Calu3 (cell line): ENCODE measurements at regions not wholly inside any gene's neighbourhood (a gene's known extent, or its start where the extent isn't known, plus 50 kb on each side); places are given as distances from the start of the nearest gene placed in this dataset.

Source experiments
- BruUV-seq: library from RNA; stranded (reverse); fragments of 400-500 nt; replicated peaks from 2 replicates; lab custom pipeline; 2021; lab: Mats Ljungman, UMichigan
- CTCF ChIA-PET: fragments of 300-600 bp; sonication (Branson Sonifier 250); formaldehyde crosslinking; loops from one replicate; lab custom pipeline; 2022; ENCODE audit warnings: antibody characterized with exemption; lab: Charles Lee
- DNase-seq: peaks from one replicate; pipeline ENCODE4 v3.0.0; 2022
- H3K27ac Mint-ChIP-seq: one replicate; pipeline ENCODE4 v1.8.0; 2022; ENCODE audit warnings: mixed read lengths; ENCODE audit not compliant: unreplicated experiment
- H3K27me3 Mint-ChIP-seq: one replicate; pipeline ENCODE4 v1.8.0; 2022; ENCODE audit warnings: mixed read lengths; ENCODE audit not compliant: unreplicated experiment
- H3K36me3 Mint-ChIP-seq: one replicate; pipeline ENCODE4 v1.8.0; 2022; ENCODE audit warnings: mild to moderate bottlenecking, moderate library complexity, mixed read lengths; ENCODE audit not compliant: insufficient read depth, unreplicated experiment
- H3K4me1 Mint-ChIP-seq: one replicate; pipeline ENCODE4 v1.8.0; 2022; ENCODE audit warnings: mild to moderate bottlenecking, low read depth, mixed read lengths; ENCODE audit not compliant: unreplicated experiment
- H3K4me3 Mint-ChIP-seq: one replicate; pipeline ENCODE4 v1.8.0; 2022; ENCODE audit warnings: mild to moderate bottlenecking, low read depth, moderate library complexity, mixed read lengths; ENCODE audit not compliant: unreplicated experiment
- H3K9me3 Mint-ChIP-seq: one replicate; pipeline ENCODE4 v1.8.0; 2022; ENCODE audit warnings: low read depth, mixed read lengths; ENCODE audit not compliant: unreplicated experiment
- CTCF ChIP-seq: fragments of 200-600 bp; IDR thresholded peaks from one replicate; pipeline ENCODE4 v1.8.0; 2022; ENCODE audit warnings: antibody characterized with exemption; ENCODE audit not compliant: unreplicated experiment
- intact Hi-C: fragments of 100-400 bp; cut with micrococcal nuclease; formaldehyde crosslinking; loops from one replicate; pipeline ENCODE4 v1.10.0; 2022; ENCODE audit not compliant: unreplicated experiment

- peaks cover 39% of the 10 kb centered on the region for H3K27me3 Mint-ChIP-seq
- no peak for TF ChIP-seq CTCF
- no peaks in the 10 kb centered on the region for H3K9me3 Mint-ChIP-seq
- no peak overlapping the region for H3K4me3 Mint-ChIP-seq
- H3K4me1 Mint-ChIP-seq = no peaks in the 10 kb centered on the region
- no peak overlapping the region for H3K27ac Mint-ChIP-seq
- H3K36me3 Mint-ChIP-seq = no peaks in the 10 kb centered on the region
- CTCF ChIA-PET = no interaction called here
- no TSS peak for BruUV-seq
- intact Hi-C loops = no loop called here
- no peak for DNase-seq
These were observed 291.7 kb upstream of the DDHD1 start for GRCh38 chr14:53444677-53445312.

GRCh38 chr14:53441789-53442188 lies 288.7 kb upstream of the DDHD1 start:
- no peak overlapping the region for H3K27ac Mint-ChIP-seq
- CTCF ChIA-PET = no interaction called here
- H3K27me3 Mint-ChIP-seq = peaks cover 40% of the 10 kb centered on the region

GRCh38 chr14:53437858-53438257 lies 284.7 kb upstream of the DDHD1 start:
- peaks cover 23% of the 10 kb centered on the region for H3K27me3 Mint-ChIP-seq
- H3K36me3 Mint-ChIP-seq = no peaks in the 10 kb centered on the region
- no TSS peak for BruUV-seq
- no peak for TF ChIP-seq CTCF
- no peak overlapping the region for H3K4me3 Mint-ChIP-seq
- no peak for DNase-seq
- no peak overlapping the region for H3K27ac Mint-ChIP-seq
- H3K9me3 Mint-ChIP-seq = no peaks in the 10 kb centered on the region
- intact Hi-C loops = loop anchor here (10.0 kb wide), 1 partner anchor 587 kb away; no protein-coding TSS in a partner anchor
- CTCF ChIA-PET = interaction anchor here (0.6 kb wide), 1 partner anchor 886 kb away, joined by 4 read pairs; no protein-coding TSS in a partner anchor
- H3K4me1 Mint-ChIP-seq = no peaks in the 10 kb centered on the region

More at GRCh38 chr14:53441789-53442188, 288.7 kb upstream of the DDHD1 start:
- H3K36me3 Mint-ChIP-seq = no peaks in the 10 kb centered on the region
- H3K4me1 Mint-ChIP-seq = no peaks in the 10 kb centered on the region
- no TSS peak for BruUV-seq
- TF ChIP-seq CTCF = no peak
- intact Hi-C loops = loop anchor here (1.0 kb wide), 1 partner anchor 30 kb away; no protein-coding TSS in a partner anchor
- H3K9me3 Mint-ChIP-seq = no peaks in the 10 kb centered on the region
- no peak for DNase-seq
- H3K4me3 Mint-ChIP-seq = no peak overlapping the region

GRCh38 chr14:53432378-53432802 lies 279.3 kb upstream of the DDHD1 start:
- TF ChIP-seq CTCF = peak; percentile 69
- Mint-ChIP-seq H3K4me3 (no peak overlapping the region), H3K4me1 (no peaks in the 10 kb centered on the region), H3K36me3 (no peaks in the 10 kb centered on the region), H3K27ac (no peak overlapping the region), H3K9me3 (no peaks in the 10 kb centered on the region), H3K27me3 (peaks cover 16% of the 10 kb centered on the region)
- CTCF ChIA-PET = interaction anchor here (0.6 kb wide), 1 partner anchor 730 kb away, joined by 4 read pairs; no protein-coding TSS in a partner anchor
- peak; percentile 49 for DNase-seq
- intact Hi-C loops = loop anchor here (1.0 to 10.0 kb wide), 4 partner anchors 105 to 916 kb away; no protein-coding TSS in a partner anchor
- BruUV-seq = no TSS peak
